MCF 10A (cell line): ENCODE measurements at regions not wholly inside any gene's neighbourhood (a gene's known extent, or its start where the extent isn't known, plus 50 kb on each side); places are given as distances from the start of the nearest gene placed in this dataset.

Source experiments
- BruUV-seq: library from RNA; stranded (reverse); fragments of 400-500 nt; replicated peaks from 2 replicates; lab custom pipeline; 2021; lab: Mats Ljungman, UMichigan
- CTCF ChIA-PET: fragments of 300-600 bp; sonication (Branson Sonifier 250); formaldehyde crosslinking; extraction: SDS; loops from one replicate; lab custom pipeline; 2021; ENCODE audit warnings: antibody characterized with exemption, inconsistent platforms; lab: Yijun Ruan, JAX
- POLR2A ChIA-PET: fragments of 300-600, 350-650 bp; sonication (Branson Sonifier 250); formaldehyde crosslinking; extraction: SDS; loops from one replicate; lab custom pipeline; 2020; ENCODE audit warnings: antibody characterized with exemption, inconsistent platforms; lab: Yijun Ruan, JAX
- DNase-seq: peaks from one replicate; pipeline ENCODE4 v3.0.0-alpha.2; 2018; ENCODE audit not compliant: unreplicated experiment
- H3K27ac Mint-ChIP-seq: one replicate; pipeline ENCODE4 v1.8.0; 2022; ENCODE audit warnings: mild to moderate bottlenecking, low read depth, mixed read lengths; ENCODE audit not compliant: unreplicated experiment
- H3K27me3 Mint-ChIP-seq: one replicate; pipeline ENCODE4 v1.8.0; 2022; ENCODE audit warnings: mixed read lengths; ENCODE audit not compliant: insufficient read depth, unreplicated experiment
- H3K36me3 Mint-ChIP-seq: one replicate; pipeline ENCODE4 v1.8.0; 2022; ENCODE audit warnings: mild to moderate bottlenecking, moderate library complexity, mixed read lengths; ENCODE audit not compliant: insufficient read depth, unreplicated experiment
- H3K4me1 Mint-ChIP-seq: one replicate; pipeline ENCODE4 v1.8.0; 2022; ENCODE audit warnings: mixed read lengths; ENCODE audit not compliant: insufficient read depth, unreplicated experiment
- H3K4me3 Mint-ChIP-seq: one replicate; pipeline ENCODE4 v1.8.0; 2022; ENCODE audit warnings: mild to moderate bottlenecking, moderate library complexity, mixed read lengths; ENCODE audit not compliant: unreplicated experiment
- H3K9me3 Mint-ChIP-seq: one replicate; pipeline ENCODE4 v1.8.0; 2022; ENCODE audit warnings: mixed read lengths; ENCODE audit not compliant: unreplicated experiment
- CTCF ChIP-seq: fragments of 200-600 bp; IDR thresholded peaks from one replicate; pipeline ENCODE4 v1.8.0; 2022; ENCODE audit warnings: antibody characterized with exemption, mild to moderate bottlenecking; ENCODE audit not compliant: unreplicated experiment
- intact Hi-C: fragments of 100-400 bp; cut with micrococcal nuclease; formaldehyde crosslinking; loops from 2 replicates; pipeline ENCODE4 v1.14.1; 2022

- H3K4me3 Mint-ChIP-seq: no peak overlapping the region
- H3K27me3 Mint-ChIP-seq: no peaks in the 10 kb centered on the region
- no peak overlapping the region for H3K27ac Mint-ChIP-seq
- ChIA-PET CTCF (interaction anchor here (0.7 kb wide), 1 partner anchor 547 kb away, joined by 3 read pairs; no protein-coding TSS in a partner anchor), POLR2A (no interaction called here)
- no peak for TF ChIP-seq CTCF
- peaks cover 6% of the 10 kb centered on the region for H3K4me1 Mint-ChIP-seq
- BruUV-seq: no TSS peak
- H3K9me3 Mint-ChIP-seq: no peaks in the 10 kb centered on the region
- intact Hi-C loops: no loop called here
- H3K36me3 Mint-ChIP-seq: no peaks in the 10 kb centered on the region
- no peak for DNase-seq
These were observed 1557.0 kb downstream of the MRPL39 start for GRCh38 chr21:24050231-24050630.

- no peak for TF ChIP-seq CTCF
- no peak overlapping the region for H3K27ac Mint-ChIP-seq
- intact Hi-C loops: loop anchor here (10.0 kb wide), 1 partner anchor 468 kb away; no protein-coding TSS in a partner anchor
- DNase-seq: no peak
- no peaks in the 10 kb centered on the region for H3K36me3 Mint-ChIP-seq
- ChIA-PET POLR2A (no interaction called here), CTCF (no interaction called here)
- H3K27me3 Mint-ChIP-seq: no peaks in the 10 kb centered on the region
- BruUV-seq: no TSS peak
- H3K9me3 Mint-ChIP-seq: no peaks in the 10 kb centered on the region
- H3K4me3 Mint-ChIP-seq: no peak overlapping the region
- peaks cover 6% of the 10 kb centered on the region for H3K4me1 Mint-ChIP-seq
These were observed 1560.3 kb downstream of the MRPL39 start for GRCh38 chr21:24046829-24047443.

GRCh38 chr21:24045775-24046215, 1561.5 kb downstream of the MRPL39 start:
- Mint-ChIP-seq H3K4me3 (no peak overlapping the region), H3K27ac (peak overlapping the region; percentile 18), H3K36me3 (no peaks in the 10 kb centered on the region), H3K27me3 (no peaks in the 10 kb centered on the region), H3K4me1 (peaks cover 6% of the 10 kb centered on the region), H3K9me3 (no peaks in the 10 kb centered on the region)
- intact Hi-C loops: loop anchor here (10.0 kb wide), 1 partner anchor 469 kb away; no protein-coding TSS in a partner anchor
- CTCF ChIA-PET: interaction anchor here (0.6 to 1.1 kb wide), 11 partner anchors 9 to 1339 kb away, joined by 3 to 6 read pairs (median 4); no protein-coding TSS in a partner anchor
- BruUV-seq: no TSS peak
- POLR2A ChIA-PET: interaction anchor here (0.7 kb wide), 1 partner anchor 9 kb away, joined by 3 read pairs; no protein-coding TSS in a partner anchor
- peak; percentile 13 for TF ChIP-seq CTCF
- peak; percentile 94 for DNase-seq

- Mint-ChIP-seq H3K4me3 (no peak overlapping the region), H3K4me1 (peaks cover 6% of the 10 kb centered on the region), H3K36me3 (no peaks in the 10 kb centered on the region), H3K9me3 (no peaks in the 10 kb centered on the region), H3K27ac (no peak overlapping the region), H3K27me3 (no peaks in the 10 kb centered on the region)
- BruUV-seq: no TSS peak
- intact Hi-C loops: loop anchor here (10.0 kb wide), 1 partner anchor 469 kb away; no protein-coding TSS in a partner anchor
- no peak for DNase-seq
- CTCF ChIA-PET: interaction anchor here (0.6 to 1.1 kb wide), 12 partner anchors 11 to 1368 kb away, joined by 3 to 6 read pairs (median 4); no protein-coding TSS in a partner anchor
- TF ChIP-seq CTCF: no peak
- POLR2A ChIA-PET: interaction anchor here (0.7 kb wide), 1 partner anchor 8 kb away, joined by 3 read pairs; no protein-coding TSS in a partner anchor
These were observed 1561.9 kb downstream of the MRPL39 start for GRCh38 chr21:24045373-24045772.
